HG02981 (cell line): ENCODE measurements at regions not wholly inside any gene's neighbourhood (a gene's known extent, or its start where the extent isn't known, plus 50 kb on each side); places are given as distances from the start of the nearest gene placed in this dataset.
"Not testable (repeated sequence)": the region's sequence is repeated elsewhere in the genome, so short reads cannot be mapped to it uniquely, and the experiment has no call there.

Source experiments
- ATAC-seq: cut with Tn5 transposase; IDR thresholded peaks from one replicate; pipeline ENCODE4 v1.9.1; 2021; ENCODE audit warnings: mild to moderate bottlenecking, moderate library complexity; ENCODE audit not compliant: unreplicated experiment

DNA sequence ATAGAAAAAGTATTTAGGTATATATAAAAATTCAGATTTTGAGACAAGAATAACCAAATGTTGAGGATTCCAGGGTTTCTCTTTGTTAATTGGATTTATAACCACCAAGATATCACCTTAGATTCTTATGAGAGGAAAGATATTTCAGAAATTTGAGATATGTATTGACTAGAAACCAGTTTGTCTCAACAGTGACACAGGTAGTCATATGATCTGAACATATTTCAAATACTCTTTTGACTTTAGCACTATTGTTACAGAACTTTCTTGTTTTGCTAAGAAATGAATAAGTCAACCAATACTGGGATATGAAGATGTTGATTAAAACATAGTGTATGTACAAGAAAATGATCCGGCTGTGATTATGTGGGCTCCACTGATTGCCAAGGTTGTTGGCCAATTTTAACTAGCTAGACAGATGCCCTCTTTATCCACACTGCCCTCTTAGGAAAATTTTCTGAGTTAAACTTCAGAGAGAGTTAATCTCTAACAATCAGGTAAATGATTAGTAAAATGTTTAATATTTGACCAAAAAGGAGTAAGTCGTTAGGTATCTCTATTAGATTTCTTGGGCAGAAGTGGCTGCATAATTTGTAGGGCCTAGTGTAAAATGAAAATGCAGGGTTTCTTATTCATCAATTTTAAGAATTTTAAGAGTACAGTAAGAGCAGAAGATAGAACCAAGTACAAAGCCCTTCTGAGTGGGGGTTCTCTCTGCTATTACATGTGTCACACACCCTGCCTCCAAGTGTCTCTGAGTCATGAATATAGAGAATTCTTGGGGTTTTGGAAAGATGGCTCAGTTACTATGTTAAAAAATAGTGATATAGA, 376.0 kb downstream of the TFEC start:
- ATAC-seq = peak; percentile 63

GRCh38 chr7:115649429-115649828, 381.1 kb downstream of the TFEC start:
- ATAC-seq = no peak

GRCh38 chr7:115647712-115648111, 382.9 kb downstream of the TFEC start:
- no peak for ATAC-seq

DNA sequence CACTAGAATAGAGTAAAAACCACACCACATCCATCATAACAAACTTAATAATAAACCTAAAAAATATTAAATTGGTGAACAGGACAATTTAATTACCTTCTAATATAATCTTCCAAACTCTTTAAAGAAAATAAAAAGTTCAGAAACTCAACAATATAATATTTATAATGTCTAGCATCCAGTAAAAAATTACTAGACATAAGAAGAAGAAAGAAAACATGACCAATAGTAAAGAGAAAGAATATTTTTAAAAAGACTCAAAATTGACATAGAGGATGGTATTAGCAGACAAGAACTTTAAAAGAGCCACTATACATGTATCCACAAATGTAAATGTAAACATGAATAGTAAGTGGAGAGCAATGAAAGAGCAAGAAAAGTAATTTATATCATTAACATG, 388.4 kb downstream of the TFEC start:
- no peak for ATAC-seq

GRCh38 chr7:115638853-115639252, 391.7 kb downstream of the TFEC start:
- no peak for ATAC-seq

DNA sequence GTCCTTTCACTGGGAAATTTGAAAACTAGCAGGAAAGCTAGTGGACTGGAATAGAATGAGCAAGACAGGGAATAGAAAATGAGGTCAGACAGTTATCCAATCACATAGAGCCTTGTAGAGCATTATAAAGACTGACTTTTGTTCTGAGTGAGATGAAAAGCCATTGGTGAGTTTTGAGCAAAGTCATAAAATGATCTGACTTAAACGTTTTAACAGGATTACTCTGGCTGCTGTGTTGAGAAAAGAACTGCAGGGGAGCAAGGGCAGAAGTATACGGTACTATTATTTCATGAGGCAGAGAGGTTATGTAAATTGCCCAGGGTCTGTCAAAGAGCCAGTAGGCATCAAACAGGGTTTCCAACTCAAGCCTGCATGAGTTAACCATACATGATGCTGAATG, 393.4 kb downstream of the TFEC start:
- no peak for ATAC-seq

- no peak for ATAC-seq
These were observed 394.7 kb downstream of the TFEC start for GRCh38 chr7:115635876-115636275.

DNA sequence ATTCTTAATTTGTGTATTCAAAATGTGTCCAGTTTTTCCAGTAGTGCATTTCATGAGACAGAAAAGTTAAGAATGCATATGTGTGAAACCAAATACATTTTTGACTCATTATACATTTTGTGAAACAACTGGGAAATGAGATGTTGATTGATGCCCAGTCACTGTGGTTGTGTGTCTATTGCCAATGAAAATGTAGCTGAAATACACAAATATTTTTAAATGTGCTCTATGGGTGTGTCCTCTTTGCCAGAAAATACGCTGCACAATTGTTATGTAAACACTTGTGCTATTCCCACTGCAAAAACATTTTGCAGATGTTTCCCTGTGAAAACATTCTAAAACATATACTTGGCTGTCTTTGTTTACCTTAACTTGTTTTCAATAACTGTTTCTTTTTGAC, 395.2 kb downstream of the TFEC start:
- ATAC-seq = no peak

GRCh38 chr7:115634633-115635032, 395.9 kb downstream of the TFEC start:
- no peak for ATAC-seq

- no peak for ATAC-seq
These were observed 397.9 kb downstream of the TFEC start for GRCh38 chr7:115632636-115633035.

DNA sequence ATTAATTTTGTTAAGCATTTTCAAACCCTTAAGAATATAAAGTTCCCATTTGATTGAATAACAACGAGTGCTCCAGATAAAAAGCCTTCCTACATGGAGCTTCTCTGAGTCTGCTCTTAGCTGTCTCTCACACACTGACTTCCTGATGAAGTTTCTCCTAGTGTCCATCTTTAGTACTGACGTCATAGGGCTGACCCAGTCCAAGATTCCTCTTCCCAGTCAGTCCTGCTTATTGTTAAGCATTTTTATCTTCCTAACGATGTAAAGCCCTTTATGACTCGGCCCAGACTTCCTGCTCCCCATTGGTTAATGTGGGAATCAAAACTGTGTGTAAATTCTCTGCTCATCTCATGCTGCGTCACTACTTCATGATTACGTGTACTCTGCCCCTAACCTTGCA, 398.8 kb downstream of the TFEC start:
- ATAC-seq = no peak

- no peak for ATAC-seq
These were observed 400.5 kb downstream of the TFEC start for GRCh38 chr7:115630049-115630448.

DNA sequence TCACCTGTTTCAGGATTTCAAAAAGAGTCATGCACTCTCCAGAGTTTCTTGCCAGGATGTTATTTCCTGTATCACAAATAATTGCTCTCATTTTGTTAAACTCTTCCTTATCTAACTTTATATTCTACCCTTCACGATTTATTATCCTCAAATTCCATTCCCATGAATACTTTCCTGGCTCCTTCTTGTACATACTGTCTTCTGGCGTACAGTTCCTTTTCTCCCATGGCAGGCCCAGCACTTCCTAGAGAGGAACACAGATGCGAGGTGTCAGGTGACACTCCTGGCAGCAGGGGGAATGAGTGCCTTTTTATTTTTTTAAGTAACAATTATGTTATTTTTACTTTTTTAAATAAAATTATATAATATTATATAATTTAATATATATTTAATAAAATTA, 411.9 kb downstream of the TFEC start:
- no peak for ATAC-seq

DNA sequence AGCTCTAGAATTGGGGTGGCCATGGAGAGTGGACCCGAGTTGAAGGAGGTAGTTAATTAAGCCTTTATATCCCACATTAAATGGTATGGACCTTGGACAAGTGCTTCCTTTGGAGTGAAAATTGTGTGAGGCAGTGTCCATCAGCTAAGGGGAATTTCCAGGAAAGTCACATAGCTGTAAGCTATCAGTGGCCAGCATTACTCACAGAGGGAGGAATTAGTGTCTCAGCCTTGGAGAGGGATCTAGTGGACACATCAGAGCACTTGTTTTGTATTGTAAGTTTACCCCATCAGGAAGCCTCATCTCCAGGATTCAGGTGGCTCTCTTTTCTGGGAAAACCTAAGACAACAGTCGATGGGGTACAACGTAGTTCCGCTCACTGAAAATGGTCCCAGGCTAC, 416.7 kb downstream of the TFEC start:
- ATAC-seq = no peak

GRCh38 chr7:115603416-115603815, 427.1 kb downstream of the TFEC start:
- ATAC-seq = no peak

DNA sequence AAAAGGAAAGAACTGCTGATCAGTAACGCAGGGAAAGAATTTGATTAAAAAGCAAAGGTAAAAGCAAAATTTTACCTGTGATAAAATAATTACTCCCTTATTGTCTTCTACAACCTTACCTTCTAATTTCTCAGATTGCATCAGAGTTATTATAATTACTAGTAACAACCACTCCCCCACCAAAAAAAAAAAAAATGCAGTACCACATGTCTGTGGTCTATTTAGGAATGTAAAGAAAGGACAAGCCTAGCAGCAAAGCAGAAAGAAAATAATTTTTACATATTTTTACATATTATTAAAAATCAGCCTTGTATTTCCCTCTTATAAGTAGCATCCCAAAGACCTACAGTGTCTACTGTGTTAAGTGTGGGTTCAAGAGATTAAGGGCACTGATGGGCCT, 430.4 kb downstream of the TFEC start:
- no peak for ATAC-seq

DNA sequence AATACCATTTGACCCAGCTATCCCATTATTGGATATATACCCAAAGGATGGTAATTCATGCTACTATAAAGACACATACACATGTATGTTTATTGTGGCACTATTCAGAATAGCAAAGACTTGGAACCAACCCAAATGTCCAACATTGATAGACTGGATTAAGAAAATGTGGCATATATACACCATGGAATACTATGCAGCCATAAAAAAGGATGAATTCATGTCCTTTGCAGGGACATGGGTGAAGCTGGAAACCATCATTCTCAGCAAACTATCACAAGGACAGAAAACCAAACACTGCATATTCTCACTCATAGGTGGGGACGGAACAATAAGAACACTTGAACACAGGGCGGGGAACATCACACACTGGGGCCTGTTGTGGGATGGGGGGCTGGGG, 431.4 kb downstream of the TFEC start:
- not testable (repeated sequence) for ATAC-seq

GRCh38 chr7:115597220-115597619, 433.3 kb downstream of the TFEC start:
- ATAC-seq = not testable (repeated sequence)

- ATAC-seq = no peak
These were observed 437.5 kb downstream of the TFEC start for GRCh38 chr7:115593111-115593510.

- no peak for ATAC-seq
These were observed 445.4 kb downstream of the TFEC start for GRCh38 chr7:115585015-115585718.

- no peak for ATAC-seq
These were observed 447.6 kb downstream of the TFEC start for GRCh38 chr7:115582956-115583355.

DNA sequence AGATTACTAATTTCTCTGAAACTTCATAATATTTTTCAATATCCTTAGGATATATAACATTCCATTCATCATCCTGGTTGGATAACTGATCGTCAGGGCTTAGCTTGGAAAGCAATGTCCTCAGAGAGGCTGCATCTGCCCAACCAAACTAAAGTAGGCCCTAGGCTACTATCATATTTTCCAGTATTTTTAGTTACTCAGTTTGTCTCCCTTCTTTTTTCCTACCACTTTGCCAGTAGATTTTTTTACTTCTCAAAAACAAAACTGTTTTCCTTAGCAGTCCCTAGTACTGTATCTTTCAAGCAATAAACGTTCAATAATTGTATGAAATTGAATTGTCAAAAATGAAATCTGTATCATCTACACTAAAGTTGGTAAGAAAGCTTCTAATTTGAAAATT, 452.0 kb downstream of the TFEC start:
- no peak for ATAC-seq
